SIG-M5 (cell line): ENCODE measurements at regions not wholly inside any gene's neighbourhood (a gene's known extent, or its start where the extent isn't known, plus 50 kb on each side); places are given as distances from the start of the nearest gene placed in this dataset.

Source experiments
- DNase-seq: peaks from one replicate; lab custom pipeline; 2025; lab: John Stamatoyannopoulos, UW

GRCh38 chr6:15993716-15994228 is 135.1 kb upstream of the MYLIP start:
- DNase-seq = no peak

GRCh38 chr6:15990179-15990578 is 138.7 kb upstream of the MYLIP start:
- DNase-seq = no peak

GRCh38 chr6:15989397-15989796 is 139.5 kb upstream of the MYLIP start:
- no peak for DNase-seq

GRCh38 chr6:15987569-15987968 is 141.3 kb upstream of the MYLIP start:
- no peak for DNase-seq

- DNase-seq = no peak
Measured at GRCh38 chr6:15986027-15986629, 142.8 kb upstream of the MYLIP start.

- DNase-seq = no peak
Measured at GRCh38 chr6:15985379-15985959, 143.4 kb upstream of the MYLIP start.

- no peak for DNase-seq
Measured at GRCh38 chr6:15981956-15982355, 146.9 kb upstream of the MYLIP start.

- no peak for DNase-seq
Measured at GRCh38 chr6:15980801-15981200, 148.1 kb upstream of the MYLIP start.

GRCh38 chr6:15978426-15978825 is 150.5 kb upstream of the MYLIP start:
- DNase-seq = no peak

- no peak for DNase-seq
Measured at GRCh38 chr6:15977050-15977449, 151.8 kb upstream of the MYLIP start.

- no peak for DNase-seq
Measured at GRCh38 chr6:15974817-15975216, 154.1 kb upstream of the MYLIP start.

GRCh38 chr6:15970517-15970916 is 158.4 kb upstream of the MYLIP start:
- no peak for DNase-seq

GRCh38 chr6:15969236-15969778 is 159.6 kb upstream of the MYLIP start:
- DNase-seq = no peak

- no peak for DNase-seq
Measured at GRCh38 chr6:15968519-15968918, 160.4 kb upstream of the MYLIP start.

GRCh38 chr6:15966000-15966520 is 162.8 kb upstream of the MYLIP start:
- DNase-seq = no peak

- no peak for DNase-seq
Measured at GRCh38 chr6:15962449-15962764, 166.5 kb upstream of the MYLIP start.

- DNase-seq = no peak
Measured at GRCh38 chr6:15961635-15962448, 167.0 kb upstream of the MYLIP start.

- DNase-seq = no peak
Measured at GRCh38 chr6:15960740-15961634, 167.9 kb upstream of the MYLIP start.

- DNase-seq = no peak
Measured at GRCh38 chr6:15957655-15958169, 171.2 kb upstream of the MYLIP start.

GRCh38 chr6:15956205-15957106 is 172.4 kb upstream of the MYLIP start:
- DNase-seq = no peak
